Endothelial cell of umbilical vein (primary cell): ENCODE measurements at regions not wholly inside any gene's neighbourhood (a gene's known extent, or its start where the extent isn't known, plus 50 kb on each side); places are given as distances from the start of the nearest gene placed in this dataset.

Experiments
- BruUV-seq: library from RNA; stranded (reverse); fragments of 400-500 nt; replicated peaks from 2 replicates; lab custom pipeline; 2021; lab: Mats Ljungman, UMichigan
- CTCF ChIA-PET: fragments of 300-600, 350-600 bp; sonication (Branson Sonifier 250); formaldehyde crosslinking; loops from one replicate; lab custom pipeline; 2021; ENCODE audit warnings: antibody characterized with exemption, inconsistent platforms; lab: Charles Lee
- POLR2A ChIA-PET: fragments of 300-600, 350-600 bp; sonication (Branson Sonifier 250); formaldehyde crosslinking; loops from one replicate; lab custom pipeline; 2021; ENCODE audit warnings: antibody characterized with exemption, inconsistent platforms; lab: Charles Lee
- DNase-seq: peaks from one replicate; pipeline ENCODE4 v3.0.0-alpha.2; 2011; ENCODE audit warnings: low read depth, low spot score
- FAIRE-seq: peaks from 2 replicates; lab custom pipeline; 2011; peaks lifted over from hg19 to GRCh38; lab: Jason Lieb, UNC
- H2AFZ ChIP-seq: 2 replicates; pipeline ENCODE4 v1.6.0; 2012; ENCODE audit warnings: low read depth, low read length, control low read depth, inconsistent platforms
- H3K27ac ChIP-seq: 2 replicates; pipeline ENCODE4 v1.5.1; 2011; ENCODE audit warnings: low read depth, mild to moderate bottlenecking, control low read depth, low read length, moderate library complexity; ENCODE audit not compliant: insufficient read depth
- H3K27me3 ChIP-seq, 2 experiments: 2 replicates each; pipeline versions ENCODE4 v1.6.0 to v1.6.1; 2011; ENCODE audit warnings: low read length in 2 of 2, mixed read lengths in 1 of 2; ENCODE audit not compliant: control insufficient read depth in 2 of 2, insufficient read depth in 2 of 2
- H3K36me3 ChIP-seq, 2 experiments: 2 replicates in 1 of 2; 3 replicates in 1 of 2; pipeline ENCODE4 v1.5.1; 2011; ENCODE audit warnings: low read length in 2 of 2, mild to moderate bottlenecking in 1 of 2, moderate library complexity in 1 of 2; ENCODE audit not compliant: control insufficient read depth in 2 of 2, insufficient read depth in 2 of 2; ENCODE audit errors: extremely low read depth in 1 of 2
- H3K4me1 ChIP-seq: 3 replicates; pipeline ENCODE4 v1.5.1; 2011; ENCODE audit warnings: mild to moderate bottlenecking, low read length; ENCODE audit not compliant: control insufficient read depth, insufficient read depth; ENCODE audit errors: extremely low read depth
- H3K4me2 ChIP-seq: 2 replicates; pipeline ENCODE4 v1.6.1; 2011; ENCODE audit warnings: low read length, control low read depth, mixed read lengths; ENCODE audit not compliant: insufficient read depth
- H3K4me3 ChIP-seq, 3 experiments: fragments of 200-600 bp in 1 of 3; sonication (generic), shearing (Covaris generic) in 1 of 3; replicated peaks in 1 of 3; 2 replicates each; pipeline ENCODE4 v1.5.1; 2011 to 2016; ENCODE audit warnings: control low read depth in 3 of 3, low read length in 3 of 3, mild to moderate bottlenecking in 2 of 3, inconsistent platforms in 1 of 3, low read depth in 1 of 3, moderate library complexity in 1 of 3; ENCODE audit not compliant: insufficient read depth in 1 of 3
- H3K79me2 ChIP-seq: 2 replicates; pipeline ENCODE4 v1.6.0; 2012; ENCODE audit warnings: low read length, inconsistent platforms; ENCODE audit not compliant: control insufficient read depth, insufficient read depth
- H3K9ac ChIP-seq: replicated peaks from 2 replicates; pipeline ENCODE3; 2011; ENCODE audit warnings: low read length, control low read depth; ENCODE audit not compliant: insufficient read depth; ENCODE audit errors: extremely low read depth
- H3K9me1 ChIP-seq: replicated peaks from 3 replicates; pipeline ENCODE4 v1.6.0; 2011; ENCODE audit warnings: mild to moderate bottlenecking, low read length; ENCODE audit not compliant: control insufficient read depth, insufficient read depth; ENCODE audit errors: extremely low read depth
- H3K9me3 ChIP-seq: replicated peaks from 2 replicates; pipeline ENCODE4 v1.5.1; 2012; ENCODE audit warnings: low read length, inconsistent platforms; ENCODE audit not compliant: control insufficient read depth, insufficient read depth
- H4K20me1 ChIP-seq: replicated peaks from 2 replicates; pipeline ENCODE3; 2011; ENCODE audit warnings: mild to moderate bottlenecking, low read length; ENCODE audit not compliant: control insufficient read depth, insufficient read depth; ENCODE audit errors: extremely low read depth
- CTCF ChIP-seq, 2 donors: IDR thresholded peaks; 1 replicate in 1 of 2; 2 replicates in 1 of 2; pipeline ENCODE4 v1.5.1; 2011; ENCODE audit warnings: low read length in 2 of 2, mild to moderate bottlenecking in 2 of 2, moderate library complexity in 2 of 2, control low read depth in 1 of 2, inconsistent platforms in 1 of 2, low read depth in 1 of 2; ENCODE audit not compliant: insufficient read depth in 1 of 2; ENCODE audit errors: extremely low read depth in 1 of 2
- EZH2 ChIP-seq: IDR thresholded peaks from 2 replicates; pipeline ENCODE4 v1.6.1; 2012; ENCODE audit warnings: borderline replicate concordance, low read depth, mild to moderate bottlenecking, moderate library complexity, low read length, inconsistent platforms; ENCODE audit not compliant: severe bottlenecking
- FOS ChIP-seq: IDR thresholded peaks from 2 replicates; pipeline ENCODE4 v1.6.1; 2011; ENCODE audit warnings: mild to moderate bottlenecking, low read length, moderate library complexity, borderline replicate concordance; ENCODE audit not compliant: insufficient read depth
- GATA2 ChIP-seq: IDR thresholded peaks from 2 replicates; pipeline ENCODE4 v1.7.0; 2011; ENCODE audit warnings: low read depth, mild to moderate bottlenecking, moderate library complexity, mixed read lengths, low read length; ENCODE audit not compliant: insufficient read length, insufficient read depth
- JUN ChIP-seq: IDR thresholded peaks from 2 replicates; pipeline ENCODE4 v1.6.1; 2011; ENCODE audit warnings: borderline replicate concordance, low read depth; ENCODE audit not compliant: insufficient read length, insufficient read depth
- MYC ChIP-seq: IDR thresholded peaks from one replicate; pipeline ENCODE4 v1.6.1; 2011; ENCODE audit warnings: mild to moderate bottlenecking, low read depth, low read length
- POLR2A ChIP-seq: IDR thresholded peaks from 2 replicates; pipeline ENCODE4 v1.6.1; 2012; ENCODE audit warnings: low read depth, mild to moderate bottlenecking, control low read depth, low read length
- POLR2AphosphoS5 ChIP-seq: IDR thresholded peaks from 2 replicates; pipeline ENCODE4 v1.6.1; 2012; ENCODE audit warnings: low read depth, mild to moderate bottlenecking, control low read depth, low read length, moderate library complexity; ENCODE audit not compliant: insufficient read depth
- dilution Hi-C: fragments of 300-500 bp; cut with MboI; formaldehyde crosslinking; loops from one replicate; pipeline ENCODE4 v1.15.0; 2019; ENCODE audit warnings: low sequenced_read_pairs; ENCODE audit not compliant: extremely low pct_ligation_motif_present
- intact Hi-C: fragments of 100-400 bp; cut with micrococcal nuclease; formaldehyde crosslinking; loops from one replicate; pipeline ENCODE4 v1.10.0; 2022
- TF ChIP-seq, protein P1 (sequence below): IDR thresholded peaks from 2 replicates; pipeline ENCODE4 v1.6.1; 2011; ENCODE audit not compliant: insufficient read depth, insufficient read length

DNA sequence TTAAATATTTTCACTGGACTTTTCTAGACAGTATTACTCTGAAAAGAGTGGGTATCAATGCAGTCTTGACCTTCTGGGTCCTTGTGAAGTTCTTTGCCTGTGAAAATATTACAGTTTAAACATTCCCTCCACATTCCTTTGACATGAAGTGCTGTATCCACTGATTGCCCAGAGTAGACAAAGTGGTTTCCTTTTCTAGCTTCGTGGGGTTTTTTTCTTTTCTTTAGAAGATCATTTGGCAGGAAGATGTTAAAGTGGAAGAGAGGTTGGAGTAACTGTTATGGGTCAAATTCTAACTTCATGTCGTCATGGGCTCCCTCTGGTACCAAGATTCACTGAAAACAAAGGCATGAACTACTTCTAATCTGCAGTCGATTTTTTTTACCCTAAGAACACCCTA lies 496.9 kb downstream of the EPHA4 start:
- DNase-seq (peak; percentile 64), FAIRE-seq (no peak)
- Histone ChIP-seq H3K9me3 (no peaks in the 10 kb centered on the region), H3K27me3 (no peaks in the 10 kb centered on the region), H4K20me1 (no peaks in the 10 kb centered on the region), H2AFZ (no peak overlapping the region), H3K9ac (no peak overlapping the region), H3K9me1 (no peaks in the 10 kb centered on the region), H3K4me1 (peaks cover 3% of the 10 kb centered on the region), H3K4me3 (no peak overlapping the region), H3K27ac (no peak overlapping the region), H3K4me2 (no peak overlapping the region), H3K36me3 (no peaks in the 10 kb centered on the region), H3K79me2 (no peaks in the 10 kb centered on the region)
- POLR2A ChIA-PET: no interaction called here
- CTCF ChIA-PET: no interaction called here
- no peak for TF ChIP-seq POLR2A
- no peak for TF ChIP-seq FOS
- no peak for TF ChIP-seq JUN
- no peak for TF ChIP-seq CTCF (IDR thresholded peaks at IDR 0.05; ENCODE audit: extremely low read depth in 1 of 2, insufficient read depth in 1 of 2, low read depth in 1 of 2, low read length in 2 of 2)
- TF ChIP-seq GATA2: no peak
- no peak for TF ChIP-seq POLR2AphosphoS5
- TF ChIP-seq, protein P1, sequence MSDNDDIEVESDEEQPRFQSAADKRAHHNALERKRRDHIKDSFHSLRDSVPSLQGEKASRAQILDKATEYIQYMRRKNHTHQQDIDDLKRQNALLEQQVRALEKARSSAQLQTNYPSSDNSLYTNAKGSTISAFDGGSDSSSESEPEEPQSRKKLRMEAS: no peak
- no peak for TF ChIP-seq MYC
- no peak for TF ChIP-seq EZH2
- no TSS peak for BruUV-seq
- intact Hi-C loops (no loop called here), dilution Hi-C loops (no loop called here)
